ENCODE measurements at regions not wholly inside any gene's neighbourhood (a gene's known extent, or its start where the extent isn't known, plus 50 kb on each side); places are given as distances from the start of the nearest gene placed in this dataset.

DNA sequence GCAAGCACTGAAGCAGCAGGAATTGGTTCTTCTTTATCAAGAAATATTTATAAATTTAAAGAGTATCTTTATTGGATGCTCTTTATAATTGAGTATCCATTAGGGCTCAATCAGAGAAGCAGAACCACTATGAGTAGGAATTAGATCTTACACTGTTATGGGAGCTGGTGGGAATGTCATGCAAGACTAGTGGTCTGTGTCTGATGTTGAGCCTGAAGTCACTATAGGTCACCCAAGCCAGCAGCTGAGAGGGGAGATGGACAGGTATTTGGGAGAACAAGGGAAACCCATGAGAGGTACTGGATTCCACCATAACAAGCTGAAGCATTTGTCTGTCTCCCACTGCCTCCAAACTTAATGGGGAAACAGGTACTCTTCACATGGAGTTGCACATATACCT, 283.7 kb upstream of the BOD1L1 start:
- TF ChIP-seq CTCF (IDR thresholded peaks at IDR 0.05 in 8 of 11, conservative IDR thresholded peaks at IDR 0.05 in 3 of 11) (no peak), POLR2AphosphoS5 (IDR thresholded peaks at IDR 0.05) (no peak)

Measured in spleen (tissue), 7 donors.